Left ventricle myocardium inferior (tissue), 1 donor: ENCODE measurements at regions not wholly inside any gene's neighbourhood (a gene's known extent, or its start where the extent isn't known, plus 50 kb on each side); places are given as distances from the start of the nearest gene placed in this dataset.

Source experiments
- DNase-seq: peaks from one replicate; pipeline ENCODE4 v3.0.0-alpha.2; 2020
- H3K27ac ChIP-seq: fragments of 200-600 bp; replicated peaks from 2 replicates; pipeline ENCODE4 v1.8.0; 2021
- H3K27me3 ChIP-seq: fragments of 200-600 bp; 2 replicates; pipeline ENCODE4 v1.8.0; 2021; ENCODE audit warnings: low read depth
- H3K36me3 ChIP-seq: fragments of 200-600 bp; 2 replicates; pipeline ENCODE4 v1.8.0; 2021
- H3K4me1 ChIP-seq: fragments of 200-600 bp; 2 replicates; pipeline ENCODE4 v1.8.0; 2021
- H3K4me3 ChIP-seq: fragments of 200-600 bp; 2 replicates; pipeline ENCODE4 v1.8.0; 2021; ENCODE audit warnings: mild to moderate bottlenecking, moderate library complexity
- H3K9me3 ChIP-seq: fragments of 200-600 bp; replicated peaks from 2 replicates; pipeline ENCODE4 v1.8.0; 2021
- CTCF ChIP-seq: fragments of 200-600 bp; IDR thresholded peaks from 2 replicates; pipeline ENCODE4 v1.8.0; 2021; ENCODE audit warnings: antibody characterized with exemption, mild to moderate bottlenecking, borderline replicate concordance
- intact Hi-C: fragments of 100-400 bp; cut with micrococcal nuclease; formaldehyde crosslinking; loops from one replicate; pipeline ENCODE4 v1.11.0; 2022
- donor health status: DM: no; HTN: yes; CAD: no; lungs with severe emphysema.

GRCh38 chr13:111855191-111855590 is 211.8 kb upstream of the SOX1 start:
- DNase-seq, result no peak
- Histone ChIP-seq H3K9me3 (no peaks in the 10 kb centered on the region), H3K27me3 (peaks cover 68% of the 10 kb centered on the region), H3K4me3 (no peak overlapping the region), H3K4me1 (peaks cover 5% of the 10 kb centered on the region), H3K36me3 (no peaks in the 10 kb centered on the region), H3K27ac (no peak overlapping the region)
- TF ChIP-seq CTCF, result no peak
- intact Hi-C loops, result no loop called here

GRCh38 chr13:111855786-111856185 is 211.2 kb upstream of the SOX1 start:
- Histone ChIP-seq H3K4me1 (peaks cover 6% of the 10 kb centered on the region), H3K27me3 (peaks cover 62% of the 10 kb centered on the region), H3K27ac (no peak overlapping the region), H3K4me3 (no peak overlapping the region), H3K9me3 (no peaks in the 10 kb centered on the region), H3K36me3 (no peaks in the 10 kb centered on the region)
- no peak for DNase-seq
- intact Hi-C loops, result no loop called here
- no peak for TF ChIP-seq CTCF

GRCh38 chr13:111856571-111856970 is 210.4 kb upstream of the SOX1 start:
- Histone ChIP-seq H3K4me3 (no peak overlapping the region), H3K36me3 (no peaks in the 10 kb centered on the region), H3K27ac (no peak overlapping the region), H3K4me1 (peaks cover 6% of the 10 kb centered on the region), H3K27me3 (peaks cover 54% of the 10 kb centered on the region), H3K9me3 (no peaks in the 10 kb centered on the region)
- no peak for TF ChIP-seq CTCF
- intact Hi-C loops, result no loop called here
- DNase-seq, result no peak

GRCh38 chr13:111857336-111857735 is 209.6 kb upstream of the SOX1 start:
- no peak overlapping the region for H3K4me3 ChIP-seq
- TF ChIP-seq CTCF, result no peak
- peaks cover 47% of the 10 kb centered on the region for H3K27me3 ChIP-seq
- intact Hi-C loops, result no loop called here
- peaks cover 6% of the 10 kb centered on the region for H3K4me1 ChIP-seq
- no peaks in the 10 kb centered on the region for H3K9me3 ChIP-seq
- no peaks in the 10 kb centered on the region for H3K36me3 ChIP-seq
- DNase-seq, result no peak
- H3K27ac ChIP-seq, result no peak overlapping the region

- H3K9me3 ChIP-seq, result no peaks in the 10 kb centered on the region
- H3K36me3 ChIP-seq, result no peaks in the 10 kb centered on the region
- H3K27me3 ChIP-seq, result peaks cover 40% of the 10 kb centered on the region
- no peak overlapping the region for H3K27ac ChIP-seq
- no peak overlapping the region for H3K4me3 ChIP-seq
- intact Hi-C loops, result no loop called here
- peaks cover 6% of the 10 kb centered on the region for H3K4me1 ChIP-seq
- no peak for TF ChIP-seq CTCF
- DNase-seq, result no peak
Measured at GRCh38 chr13:111857846-111858560, 208.9 kb upstream of the SOX1 start.
